Fibroblast of the aortic adventitia (primary cell): ENCODE measurements at regions not wholly inside any gene's neighbourhood (a gene's known extent, or its start where the extent isn't known, plus 50 kb on each side); places are given as distances from the start of the nearest gene placed in this dataset.
A peak's percentile ranks its signal among the peaks of the same experiment; 100 is the strongest.
"Not testable (repeated sequence)": the region's sequence is repeated elsewhere in the genome, so short reads cannot be mapped to it uniquely, and the experiment has no call there.

Experiments
- DNase-seq: peaks from one replicate; pipeline ENCODE4 v3.0.0-alpha.2; 2010; ENCODE audit warnings: low read depth
- H3K4me3 ChIP-seq: 2 replicates; pipeline ENCODE4 v1.5.1; 2011; ENCODE audit warnings: low read depth, mild to moderate bottlenecking, control low read depth, low read length, moderate library complexity

DNA sequence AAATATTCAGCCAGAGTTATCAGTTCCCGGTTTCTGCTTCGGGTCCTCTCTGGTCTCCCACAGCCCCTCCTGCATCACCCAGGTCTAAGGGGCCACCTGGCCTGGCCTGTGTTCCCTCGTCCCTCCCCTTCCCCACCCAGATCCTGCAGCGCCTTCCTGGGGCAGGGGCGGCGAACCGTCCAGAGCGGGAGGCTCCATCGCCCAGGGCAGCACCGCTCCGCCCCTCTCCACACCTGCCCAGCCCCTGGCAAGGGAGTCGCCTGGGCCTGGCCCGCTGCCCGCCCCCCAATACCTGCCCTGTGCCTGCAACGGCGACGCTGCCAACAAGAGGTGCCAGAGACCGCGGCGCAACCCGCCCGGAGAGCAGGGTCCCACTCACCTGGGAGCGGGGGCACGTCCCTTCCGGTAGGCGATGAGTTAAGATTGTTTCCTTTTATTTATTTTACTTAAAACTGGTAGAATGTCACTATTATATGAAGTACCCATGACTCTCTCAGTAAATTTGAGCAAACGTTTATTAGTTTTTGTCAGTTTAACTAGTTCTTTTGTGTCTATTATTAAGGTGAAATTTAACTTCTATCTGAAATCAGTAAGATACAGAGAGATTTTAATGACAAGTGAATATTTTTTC lies 1641.1 kb downstream of the SPATA31A7 start:
- DNase-seq, H3K4me3 ChIP-seq: not testable (repeated sequence)

GRCh38 chr9:62833323-62834200 lies 1643.7 kb downstream of the SPATA31A7 start:
- DNase-seq, H3K4me3 ChIP-seq: not testable (repeated sequence)

- not testable (repeated sequence) for DNase-seq, H3K4me3 ChIP-seq
Observed at GRCh38 chr9:62837254-62837911, 1647.5 kb downstream of the SPATA31A7 start.

DNA sequence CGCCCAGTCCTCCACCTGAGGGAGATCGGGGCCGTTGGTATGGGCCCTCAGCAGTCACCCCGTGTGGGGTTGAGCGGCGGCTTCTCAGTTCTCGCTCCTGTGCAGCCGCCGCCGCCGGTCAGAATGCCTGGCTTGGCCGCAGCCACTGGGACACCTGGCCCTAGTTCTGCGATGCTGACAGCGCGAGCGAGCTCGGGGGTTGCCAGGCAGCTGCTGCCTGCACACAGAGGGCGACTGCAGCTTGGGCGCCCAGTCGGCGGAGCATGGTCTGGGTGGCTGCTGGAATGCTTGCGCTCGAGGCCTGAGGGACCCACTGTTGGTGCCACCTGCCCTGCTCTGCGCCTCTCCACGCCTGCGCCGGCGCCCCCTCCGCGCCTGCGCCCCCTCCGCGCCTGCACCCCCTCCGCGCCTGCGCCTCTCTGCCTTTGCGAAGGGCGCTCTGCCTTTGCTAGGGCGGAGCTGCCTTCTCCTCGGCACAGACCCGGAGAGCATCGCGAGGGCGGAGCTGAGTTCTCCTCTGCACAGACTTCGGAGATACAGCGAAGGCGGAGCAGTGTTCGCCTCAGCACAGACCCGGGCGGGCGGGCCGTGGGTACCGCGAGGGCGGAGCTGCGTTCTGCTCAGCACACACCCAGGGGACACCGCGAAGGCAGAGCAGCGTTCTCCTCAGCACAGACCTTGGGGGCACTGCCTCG lies 1648.3 kb downstream of the SPATA31A7 start:
- DNase-seq, result peak; percentile 70
- H3K4me3 ChIP-seq, result peak overlapping the region; percentile 63

- not testable (repeated sequence) for H3K4me3 ChIP-seq, DNase-seq
Observed at GRCh38 chr9:62839168-62839567, 1649.3 kb downstream of the SPATA31A7 start.

GRCh38 chr9:62843145-62843544 lies 1653.3 kb downstream of the SPATA31A7 start:
- DNase-seq, H3K4me3 ChIP-seq: not testable (repeated sequence)

DNA sequence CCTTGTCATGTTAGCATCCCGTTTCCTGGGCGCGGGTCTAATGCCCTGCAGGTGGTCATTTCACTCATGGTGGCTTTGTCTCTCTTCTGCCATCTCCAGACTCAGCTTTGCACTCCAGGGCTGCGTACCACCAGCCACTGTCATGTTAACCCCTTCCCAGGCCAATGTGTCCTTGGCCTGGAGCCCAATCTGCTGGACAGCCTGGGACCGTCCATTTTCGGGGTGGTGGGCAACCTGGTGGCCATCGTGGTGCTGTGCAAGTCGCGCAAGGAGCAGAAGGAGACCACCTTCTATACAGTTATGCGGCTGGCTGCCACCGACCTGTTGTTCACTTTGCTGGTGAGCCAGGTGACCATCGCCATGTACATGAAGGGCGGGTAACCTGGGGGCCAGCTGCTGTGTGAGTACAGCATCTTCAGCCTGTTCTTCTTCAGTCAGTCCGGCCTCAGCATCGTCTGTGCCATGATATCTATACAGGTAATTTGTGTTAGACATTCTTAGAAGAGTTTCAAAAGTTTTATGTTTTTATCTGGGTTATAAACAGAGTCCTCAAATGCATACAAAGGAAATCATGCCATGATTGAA lies 1654.0 kb downstream of the SPATA31A7 start:
- not testable (repeated sequence) for DNase-seq, H3K4me3 ChIP-seq

DNA sequence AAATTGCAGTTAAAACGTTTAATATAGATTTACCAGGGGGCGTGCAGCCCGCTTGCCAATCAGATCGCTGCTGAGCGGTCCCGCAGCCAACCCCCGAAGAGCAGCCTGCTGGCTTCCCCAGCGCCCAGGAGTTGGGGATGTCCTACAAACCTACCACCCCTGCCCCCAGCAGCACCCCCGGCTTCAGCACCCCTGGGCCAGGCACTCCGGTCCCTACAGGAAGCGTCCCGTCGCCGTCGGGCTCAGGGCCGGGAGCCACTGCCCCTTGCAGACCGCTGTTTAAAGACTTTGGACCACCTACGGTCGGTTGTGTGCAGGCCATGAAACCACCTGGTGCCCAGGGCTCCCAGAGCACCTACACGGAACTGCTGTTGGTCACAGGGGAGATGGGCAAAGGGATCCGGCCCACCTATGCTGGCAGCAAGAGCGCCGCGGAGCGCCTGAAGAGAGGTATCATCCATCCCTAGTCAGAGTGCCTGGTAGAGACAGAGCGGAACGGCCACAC lies 1654.9 kb downstream of the SPATA31A7 start:
- not testable (repeated sequence) for DNase-seq, H3K4me3 ChIP-seq

DNA sequence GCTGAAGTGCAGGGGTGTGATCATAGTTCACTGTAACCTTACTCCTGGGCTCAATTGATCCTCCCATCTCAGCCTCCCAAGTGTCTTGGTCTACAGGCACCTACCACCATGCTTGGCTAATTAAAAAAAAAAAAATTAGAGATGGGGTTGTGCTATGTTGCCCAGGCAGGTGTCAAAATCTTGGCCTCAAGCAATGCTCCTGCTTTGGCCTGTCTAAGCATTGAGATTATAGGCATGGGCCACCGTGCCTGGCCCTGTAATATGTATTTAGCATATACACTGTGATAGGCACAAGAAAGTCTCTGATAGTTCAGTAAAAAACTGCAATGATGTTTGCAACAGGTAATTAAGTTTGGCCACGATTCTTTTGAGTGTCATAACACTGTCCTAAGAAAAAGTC lies 1658.4 kb downstream of the SPATA31A7 start:
- H3K4me3 ChIP-seq, DNase-seq: not testable (repeated sequence)

- not testable (repeated sequence) for H3K4me3 ChIP-seq, DNase-seq
Observed at GRCh38 chr9:62849991-62850390, 1660.2 kb downstream of the SPATA31A7 start.

- H3K4me3 ChIP-seq, DNase-seq: not testable (repeated sequence)
Observed at GRCh38 chr9:62857280-62857679, 1667.4 kb downstream of the SPATA31A7 start.

- not testable (repeated sequence) for H3K4me3 ChIP-seq, DNase-seq
Observed at GRCh38 chr9:62858240-62858639, 1668.4 kb downstream of the SPATA31A7 start.

GRCh38 chr9:62860939-62861860 lies 1671.4 kb downstream of the SPATA31A7 start:
- H3K4me3 ChIP-seq, DNase-seq: not testable (repeated sequence)

GRCh38 chr9:62862180-62862579 lies 1672.3 kb downstream of the SPATA31A7 start:
- H3K4me3 ChIP-seq, DNase-seq: not testable (repeated sequence)

GRCh38 chr9:62863319-62863718 lies 1673.5 kb downstream of the SPATA31A7 start:
- not testable (repeated sequence) for H3K4me3 ChIP-seq, DNase-seq

GRCh38 chr9:62863867-62864266 lies 1674.0 kb downstream of the SPATA31A7 start:
- not testable (repeated sequence) for DNase-seq, H3K4me3 ChIP-seq
